ENCODE measurements at regions not wholly inside any gene's neighbourhood (a gene's known extent, or its start where the extent isn't known, plus 50 kb on each side); places are given as distances from the start of the nearest gene placed in this dataset.
"Not testable (repeated sequence)": the region's sequence is repeated elsewhere in the genome, so short reads cannot be mapped to it uniquely, and the experiment has no call there.

- H3K27ac ChIP-seq = no peak overlapping the region
- TF ChIP-seq ZFX (IDR thresholded peaks at IDR 0.05) = no peak
- no peak for TF ChIP-seq CTCF (conservative IDR thresholded peaks at IDR 0.05)
Observed at GRCh38 chr13:44833139-44833538, 156.1 kb downstream of the NUFIP1 start.

- TF ChIP-seq ZFX (IDR thresholded peaks at IDR 0.05) (no peak), CTCF (conservative IDR thresholded peaks at IDR 0.05) (no peak)
- H3K27ac ChIP-seq = no peak overlapping the region
Observed at GRCh38 chr13:44826591-44827350, 162.5 kb downstream of the NUFIP1 start.

GRCh38 chr13:44825953-44826352 is 163.3 kb downstream of the NUFIP1 start:
- H3K27ac ChIP-seq = no peak overlapping the region
- TF ChIP-seq CTCF (conservative IDR thresholded peaks at IDR 0.05) (no peak), ZFX (IDR thresholded peaks at IDR 0.05) (no peak)

- not testable (repeated sequence) for H3K27ac ChIP-seq
Observed at GRCh38 chr13:44823555-44823954, 165.7 kb downstream of the NUFIP1 start.

GRCh38 chr13:44822291-44822690 is 167.0 kb downstream of the NUFIP1 start:
- H3K27ac ChIP-seq = no peak overlapping the region
- TF ChIP-seq ZFX (IDR thresholded peaks at IDR 0.05) (no peak), CTCF (conservative IDR thresholded peaks at IDR 0.05) (no peak)

GRCh38 chr13:44819772-44820171 is 169.5 kb downstream of the NUFIP1 start:
- no peak for TF ChIP-seq CTCF (conservative IDR thresholded peaks at IDR 0.05)
- no peak for TF ChIP-seq ZFX (IDR thresholded peaks at IDR 0.05)
- no peak overlapping the region for H3K27ac ChIP-seq

- no peak overlapping the region for H3K27ac ChIP-seq
- TF ChIP-seq CTCF (conservative IDR thresholded peaks at IDR 0.05) = no peak
Observed at GRCh38 chr13:44819245-44819644, 170.0 kb downstream of the NUFIP1 start.

GRCh38 chr13:44818428-44818827 is 170.8 kb downstream of the NUFIP1 start:
- H3K27ac ChIP-seq = no peak overlapping the region

More at GRCh38 chr13:44818428-44818827, 170.8 kb downstream of the NUFIP1 start:
- TF ChIP-seq CTCF (conservative IDR thresholded peaks at IDR 0.05) (no peak; the same call in 1 of the 2 replicates), ZFX (IDR thresholded peaks at IDR 0.05) (no peak)
